NCI-H460 (cell line): ENCODE measurements at regions not wholly inside any gene's neighbourhood (a gene's known extent, or its start where the extent isn't known, plus 50 kb on each side); places are given as distances from the start of the nearest gene placed in this dataset.

Source experiments
- DNase-seq: peaks from one replicate; pipeline ENCODE4 v3.0.0-alpha.2; 2016; ENCODE audit warnings: low read depth; ENCODE audit errors: extremely low read depth

GRCh38 chr15:69804786-69805185 lies 292.9 kb downstream of the TLE3 start:
- no peak for DNase-seq

- DNase-seq, result no peak
Measured at GRCh38 chr15:69805248-69805953, 292.3 kb downstream of the TLE3 start.

GRCh38 chr15:69806287-69806915 lies 291.3 kb downstream of the TLE3 start:
- DNase-seq, result no peak

GRCh38 chr15:69807721-69808120 lies 290.0 kb downstream of the TLE3 start:
- DNase-seq, result peak; percentile 48

GRCh38 chr15:69808756-69809155 lies 289.0 kb downstream of the TLE3 start:
- peak; percentile 58 for DNase-seq

GRCh38 chr15:69809421-69809820 lies 288.3 kb downstream of the TLE3 start:
- DNase-seq, result no peak

GRCh38 chr15:69810431-69811354 lies 287.0 kb downstream of the TLE3 start:
- no peak for DNase-seq

GRCh38 chr15:69812861-69813261 lies 284.9 kb downstream of the TLE3 start:
- DNase-seq, result no peak

GRCh38 chr15:69813881-69814280 lies 283.8 kb downstream of the TLE3 start:
- no peak for DNase-seq

- DNase-seq, result no peak
Measured at GRCh38 chr15:69814932-69815331, 282.8 kb downstream of the TLE3 start.

- DNase-seq, result no peak
Measured at GRCh38 chr15:69815793-69816192, 281.9 kb downstream of the TLE3 start.

- DNase-seq, result no peak
Measured at GRCh38 chr15:69816522-69816921, 281.2 kb downstream of the TLE3 start.

- no peak for DNase-seq
Measured at GRCh38 chr15:69818529-69818928, 279.2 kb downstream of the TLE3 start.

GRCh38 chr15:69819371-69819770 lies 278.3 kb downstream of the TLE3 start:
- DNase-seq, result no peak

GRCh38 chr15:69820819-69821218 lies 276.9 kb downstream of the TLE3 start:
- no peak for DNase-seq

- DNase-seq, result no peak
Measured at GRCh38 chr15:69823223-69823907, 274.4 kb downstream of the TLE3 start.

- DNase-seq, result no peak
Measured at GRCh38 chr15:69824075-69824876, 273.4 kb downstream of the TLE3 start.

- no peak for DNase-seq
Measured at GRCh38 chr15:69824877-69825406, 272.8 kb downstream of the TLE3 start.

GRCh38 chr15:69825941-69826818 lies 271.5 kb downstream of the TLE3 start:
- DNase-seq, result no peak
